ENCODE measurements at regions not wholly inside any gene's neighbourhood (a gene's known extent, or its start where the extent isn't known, plus 50 kb on each side); places are given as distances from the start of the nearest gene placed in this dataset.

- no peak for TF ChIP-seq TAF1 (IDR thresholded peaks at IDR 0.05; ENCODE audit: borderline replicate concordance, low read depth, low read length)
- no peak for TF ChIP-seq GABPA (IDR thresholded peaks at IDR 0.05; ENCODE audit: low read depth)
- TF ChIP-seq USF2 (IDR thresholded peaks at IDR 0.05; ENCODE audit: borderline replicate concordance, low read depth, low read length): no peak
- TF ChIP-seq YY1 (IDR thresholded peaks at IDR 0.05; ENCODE audit: low read depth): no peak
- TF ChIP-seq REST (IDR thresholded peaks at IDR 0.05; ENCODE audit: low read depth, low read length): no peak
- no peak for TF ChIP-seq RCOR1 (IDR thresholded peaks at IDR 0.05; ENCODE audit: low read length)
- TF ChIP-seq TEAD4 (IDR thresholded peaks at IDR 0.05; ENCODE audit: borderline replicate concordance, insufficient read depth): no peak
- TF ChIP-seq SMC3 (IDR thresholded peaks at IDR 0.05; ENCODE audit: low read depth, low read length): no peak
- TF ChIP-seq NFIC (IDR thresholded peaks at IDR 0.05; ENCODE audit: borderline replicate concordance): no peak
- no peak for TF ChIP-seq MXI1 (IDR thresholded peaks at IDR 0.05; ENCODE audit: low read depth, low read length)
- no peak for TF ChIP-seq CTCF (IDR thresholded peaks at IDR 0.05)
- no peak for TF ChIP-seq POLR2AphosphoS5 (IDR thresholded peaks at IDR 0.05; ENCODE audit: low read depth, low read length)
- H2AFZ ChIP-seq (ENCODE audit: low read depth): no peak overlapping the region
- no peak overlapping the region for H3K4me3 ChIP-seq (ENCODE audit: low read depth in 2 of 2, low read length in 1 of 2)
- no peak overlapping the region for H3K9ac ChIP-seq
- no peaks in the 10 kb centered on the region for H3K79me2 ChIP-seq (ENCODE audit: insufficient read depth)
- no peaks in the 10 kb centered on the region for H3F3A ChIP-seq (replicated peaks; ENCODE audit: insufficient read depth)
- 6% methylated on average over 1 of the region's 1 CpG for WGBS (ENCODE audit: low lambda C conversion rate)
- no peaks in the 10 kb centered on the region for H3K36me3 ChIP-seq (replicated peaks in 1 of 2; ENCODE audit: control insufficient read depth in 1 of 2, insufficient read depth in 2 of 2, low read length in 1 of 2)
- no peaks in the 10 kb centered on the region for H3K27me3 ChIP-seq (ENCODE audit: insufficient read depth)
- ChIA-PET CTCF (no interaction called here), POLR2A (no interaction called here)
- H3K4me1 ChIP-seq (ENCODE audit: control insufficient read depth in 1 of 2, insufficient read depth in 2 of 2, low read depth in 1 of 2, low read length in 1 of 2): no peaks in the 10 kb centered on the region
- no peak overlapping the region for H3K27ac ChIP-seq (ENCODE audit: low read depth in 2 of 2, low read length in 1 of 2)
- H4K20me1 ChIP-seq (ENCODE audit: insufficient read depth): no peaks in the 10 kb centered on the region
- H3K9me2 ChIP-seq: no peaks in the 10 kb centered on the region
- H3K9me3 ChIP-seq: no peaks in the 10 kb centered on the region
- H3K4me2 ChIP-seq: no peak overlapping the region
- no peak for DNase-seq
Measured at GRCh38 chr2:184481865-184482264, 116.5 kb upstream of the ZNF804A start.

- Histone ChIP-seq H3K9me3 (no peaks in the 10 kb centered on the region), H3K4me3 (ENCODE audit: low read depth in 2 of 2, low read length in 1 of 2) (no peak overlapping the region), H3K79me2 (ENCODE audit: insufficient read depth) (no peaks in the 10 kb centered on the region), H3K9ac (no peak overlapping the region), H3K4me1 (ENCODE audit: control insufficient read depth in 1 of 2, insufficient read depth in 2 of 2, low read depth in 1 of 2, low read length in 1 of 2) (no peaks in the 10 kb centered on the region), H3K9me2 (no peaks in the 10 kb centered on the region), H4K20me1 (ENCODE audit: insufficient read depth) (no peaks in the 10 kb centered on the region), H2AFZ (ENCODE audit: low read depth) (no peak overlapping the region), H3K4me2 (no peak overlapping the region), H3K27me3 (ENCODE audit: insufficient read depth) (no peaks in the 10 kb centered on the region), H3F3A (replicated peaks; ENCODE audit: insufficient read depth) (no peaks in the 10 kb centered on the region), H3K27ac (ENCODE audit: low read depth in 2 of 2, low read length in 1 of 2) (no peak overlapping the region), H3K36me3 (replicated peaks in 1 of 2; ENCODE audit: control insufficient read depth in 1 of 2, insufficient read depth in 2 of 2, low read length in 1 of 2) (no peaks in the 10 kb centered on the region)
- POLR2A ChIA-PET: no interaction called here
- DNase-seq: no peak
- WGBS (ENCODE audit: low lambda C conversion rate): 59% methylated on average over 2 of the region's 2 CpGs
- CTCF ChIA-PET: no interaction called here
- TF ChIP-seq FOXJ3 (CRISPR knock-in tag; IDR thresholded peaks at IDR 0.05) (no peak), YY1 (IDR thresholded peaks at IDR 0.05; ENCODE audit: low read depth) (no peak)
Measured at GRCh38 chr2:184498936-184499335, 99.4 kb upstream of the ZNF804A start.

All from SK-N-SH (cell line).